Ascending aorta (tissue), 2 donors: ENCODE measurements at regions not wholly inside any gene's neighbourhood (a gene's known extent, or its start where the extent isn't known, plus 50 kb on each side); places are given as distances from the start of the nearest gene placed in this dataset.

Experiments
- DNase-seq, 2 donors: peaks; one replicate each; pipeline ENCODE4 v3.0.0-alpha.2; 2019; ENCODE audit warnings: low spot score in 2 of 2
- H3K27ac ChIP-seq, 2 donors: fragments of 200-600 bp; sonication (generic); one replicate each; pipeline ENCODE4 v1.5.1; 2016 to 2017; ENCODE audit warnings: mild to moderate bottlenecking in 1 of 2
- H3K27me3 ChIP-seq: fragments of 200-600 bp; sonication (generic); one replicate; pipeline ENCODE4 v1.5.1; 2017
- H3K36me3 ChIP-seq, 2 donors: fragments of 200-600 bp; sonication (generic); one replicate each; pipeline ENCODE4 v1.5.1; 2016
- H3K4me1 ChIP-seq, 2 donors: fragments of 200-600 bp; sonication (generic); one replicate each; pipeline ENCODE4 v1.5.1; 2016 to 2017; ENCODE audit warnings: mild to moderate bottlenecking in 1 of 2
- H3K4me3 ChIP-seq, 2 donors: fragments of 200-600 bp; sonication (generic); one replicate each; pipeline ENCODE4 v1.5.1; 2016 to 2017; ENCODE audit warnings: mild to moderate bottlenecking in 1 of 2
- H3K9me3 ChIP-seq, 2 donors: fragments of 200-600 bp; sonication (generic); one replicate each; pipeline ENCODE4 v1.5.1; 2016
- CTCF ChIP-seq, 3 experiments: fragments of 200-600 bp in 2 of 3; fragments of 450-650 bp in 1 of 3; sonication (generic) in 2 of 3; IDR thresholded peaks; one replicate each; pipeline ENCODE4 v1.5.1; 2016 to 2019; ENCODE audit warnings: antibody characterized with exemption in 3 of 3, mild to moderate bottlenecking in 1 of 3, moderate library complexity in 1 of 3
- intact Hi-C: fragments of 100-400 bp; cut with DNase I; formaldehyde crosslinking; loops from one replicate; pipeline ENCODE4 v1.15.1; 2023

GRCh38 chr10:63726867-63727266, 205.7 kb downstream of the REEP3 start:
- Histone ChIP-seq H3K36me3 (no peaks in the 10 kb centered on the region), H3K27ac (no peak overlapping the region), H3K9me3 (no peaks in the 10 kb centered on the region), H3K27me3 (no peaks in the 10 kb centered on the region), H3K4me1 (peaks cover 0 to 6% of the 10 kb centered on the region in 2 donors), H3K4me3 (no peak overlapping the region)
- DNase-seq = no peak
- intact Hi-C loops = no loop called here
- TF ChIP-seq CTCF (IDR thresholded peaks at IDR 0.05) = no peak

- no peak for DNase-seq
- no peak overlapping the region for H3K27ac ChIP-seq
- peaks cover 0 to 2% of the 10 kb centered on the region in 2 donors for H3K4me1 ChIP-seq
- no peaks in the 10 kb centered on the region for H3K36me3 ChIP-seq
- H3K4me3 ChIP-seq = no peak overlapping the region
- H3K9me3 ChIP-seq = no peaks in the 10 kb centered on the region
- TF ChIP-seq CTCF (IDR thresholded peaks at IDR 0.05) = no peak
- intact Hi-C loops = no loop called here
- no peaks in the 10 kb centered on the region for H3K27me3 ChIP-seq
Observed at GRCh38 chr10:63727636-63728035, 206.4 kb downstream of the REEP3 start.

GRCh38 chr10:63735305-63735704, 214.1 kb downstream of the REEP3 start:
- Histone ChIP-seq H3K27me3 (no peaks in the 10 kb centered on the region), H3K27ac (no peak overlapping the region), H3K4me1 (no peaks in the 10 kb centered on the region), H3K4me3 (no peak overlapping the region), H3K9me3 (no peaks in the 10 kb centered on the region), H3K36me3 (no peaks in the 10 kb centered on the region)
- intact Hi-C loops = no loop called here
- no peak for TF ChIP-seq CTCF (IDR thresholded peaks at IDR 0.05)
- DNase-seq = no peak

GRCh38 chr10:63738410-63738809, 217.2 kb downstream of the REEP3 start:
- no peaks in the 10 kb centered on the region for H3K4me1 ChIP-seq
- TF ChIP-seq CTCF (IDR thresholded peaks at IDR 0.05) = no peak
- no peak overlapping the region for H3K27ac ChIP-seq
- no peak overlapping the region for H3K4me3 ChIP-seq
- DNase-seq = no peak
- H3K36me3 ChIP-seq = no peaks in the 10 kb centered on the region
- intact Hi-C loops = no loop called here
- no peaks in the 10 kb centered on the region for H3K27me3 ChIP-seq
- no peaks in the 10 kb centered on the region for H3K9me3 ChIP-seq

- no peaks in the 10 kb centered on the region for H3K4me1 ChIP-seq
- no peak overlapping the region for H3K27ac ChIP-seq
- DNase-seq = no peak
- H3K4me3 ChIP-seq = no peak overlapping the region
- no peaks in the 10 kb centered on the region for H3K9me3 ChIP-seq
- intact Hi-C loops = no loop called here
- H3K36me3 ChIP-seq = no peaks in the 10 kb centered on the region
- no peak for TF ChIP-seq CTCF (IDR thresholded peaks at IDR 0.05)
- H3K27me3 ChIP-seq = no peaks in the 10 kb centered on the region
Observed at GRCh38 chr10:63744060-63744941, 223.1 kb downstream of the REEP3 start.
